Islet precursor cell (in vitro differentiated cells): ENCODE measurements at regions not wholly inside any gene's neighbourhood (a gene's known extent, or its start where the extent isn't known, plus 50 kb on each side); places are given as distances from the start of the nearest gene placed in this dataset.

Experiments
- DNase-seq: peaks from one replicate; pipeline ENCODE4 v3.0.0-alpha.2; 2018

- DNase-seq: no peak
These were observed 56.8 kb downstream of the PPP1R3C start for GRCh38 chr10:91576096-91576545.

DNA sequence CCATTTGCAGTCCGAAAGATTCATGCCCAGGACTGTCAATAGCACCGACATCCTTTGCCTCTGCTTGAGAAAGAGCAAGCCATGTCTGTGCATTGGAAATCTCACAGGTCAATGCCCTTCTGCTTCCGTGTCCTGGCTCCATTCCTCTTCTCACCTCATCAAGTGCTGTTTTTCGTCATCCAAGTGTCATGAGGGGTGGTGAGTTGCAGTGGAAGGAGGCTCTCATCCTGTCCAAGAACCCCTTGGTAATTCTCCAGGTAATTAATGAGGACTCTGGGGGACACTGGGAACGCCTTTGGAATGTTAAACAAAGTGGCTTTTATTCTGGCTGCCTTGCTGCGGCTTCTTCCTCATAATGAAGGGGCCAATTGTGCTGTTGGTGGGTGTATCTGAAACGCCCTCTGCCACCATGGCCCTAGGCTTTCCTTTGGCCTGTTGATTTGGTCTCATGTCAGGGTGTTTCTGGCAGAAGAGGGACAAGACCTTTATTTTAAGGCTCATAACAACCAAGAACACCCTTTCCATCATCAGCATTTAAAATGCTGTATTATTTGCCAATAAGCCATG is 57.7 kb downstream of the PPP1R3C start:
- peak; percentile 86 for DNase-seq

- DNase-seq: no peak
These were observed 58.6 kb downstream of the PPP1R3C start for GRCh38 chr10:91574236-91574635.

- DNase-seq: no peak
These were observed 59.6 kb downstream of the PPP1R3C start for GRCh38 chr10:91573320-91573719.

DNA sequence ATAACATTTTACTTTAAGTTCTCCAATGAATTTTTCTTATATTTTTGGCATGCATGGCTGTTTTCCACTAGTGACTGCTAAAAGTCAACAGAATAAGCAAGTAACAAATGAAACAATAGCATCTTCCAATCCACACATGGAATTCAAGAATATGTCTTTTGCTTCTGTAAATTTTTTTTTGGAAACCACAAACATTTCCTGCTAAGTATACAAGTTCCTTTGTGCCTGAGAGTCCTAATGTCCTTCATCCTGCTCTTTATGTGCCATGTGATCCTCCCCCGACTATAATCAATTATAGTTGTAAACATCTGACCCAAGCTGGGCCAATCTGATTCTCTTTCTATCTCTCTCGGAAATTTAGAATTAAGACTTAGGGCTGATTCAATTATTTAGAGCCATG is 61.2 kb downstream of the PPP1R3C start:
- no peak for DNase-seq

- no peak for DNase-seq
These were observed 62.7 kb downstream of the PPP1R3C start for GRCh38 chr10:91570220-91570619.

DNA sequence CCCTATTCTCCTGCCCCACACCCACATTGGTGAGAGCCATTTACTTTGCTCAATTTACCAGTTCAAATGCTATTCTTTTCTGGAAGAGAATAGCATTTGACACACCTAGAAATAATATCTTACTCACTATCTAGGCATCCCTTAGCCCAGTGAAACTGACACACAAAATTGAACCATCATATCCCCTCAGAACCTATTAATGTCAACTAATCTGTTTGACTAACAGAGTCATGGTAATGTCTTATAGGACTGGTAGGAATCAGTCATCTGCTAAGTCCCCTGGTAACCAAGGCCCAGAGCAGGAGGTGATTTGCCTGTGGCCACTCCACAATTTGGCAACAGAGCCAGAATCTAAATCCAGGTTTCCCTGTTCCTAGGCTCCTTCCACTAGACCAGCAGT is 63.3 kb downstream of the PPP1R3C start:
- DNase-seq: no peak

DNA sequence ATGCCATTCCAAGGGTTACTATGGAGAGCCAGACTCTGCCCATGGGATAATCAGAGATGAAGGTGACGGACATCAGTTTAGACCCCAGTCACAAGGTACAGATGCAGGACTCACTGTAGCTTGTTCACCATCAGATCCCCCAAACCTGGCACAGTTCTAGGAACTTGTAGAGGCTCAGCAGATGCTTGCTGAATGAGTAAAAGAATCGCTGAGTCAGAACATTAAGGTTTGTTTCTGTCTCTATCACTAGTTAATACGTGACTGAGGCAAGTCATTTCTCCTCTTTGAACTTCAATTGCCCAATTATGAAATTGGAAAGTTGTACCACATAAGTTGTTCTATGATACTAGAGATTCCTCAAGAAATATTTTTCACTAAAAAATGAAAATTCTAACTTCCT is 65.1 kb downstream of the PPP1R3C start:
- DNase-seq: no peak

GRCh38 chr10:91566115-91566514 is 66.8 kb downstream of the PPP1R3C start:
- no peak for DNase-seq

- DNase-seq: no peak
These were observed 67.6 kb downstream of the PPP1R3C start for GRCh38 chr10:91565226-91565625.

- DNase-seq: no peak
These were observed 68.4 kb downstream of the PPP1R3C start for GRCh38 chr10:91564508-91564907.
